CD4-positive, CD25-positive, alpha-beta regulatory T cell (primary cell): ENCODE measurements at regions not wholly inside any gene's neighbourhood (a gene's known extent, or its start where the extent isn't known, plus 50 kb on each side); places are given as distances from the start of the nearest gene placed in this dataset.
"Not testable (repeated sequence)": the region's sequence is repeated elsewhere in the genome, so short reads cannot be mapped to it uniquely, and the experiment has no call there.

Experiments
- ATAC-seq, 2 donors: fragments of 150-1000 bp; cut with Tn5 transposase; one replicate each; pipeline ENCODE4 v1.10.0; 2021; ENCODE audit warnings: low read depth in 2 of 2, moderate number of reproducible peaks in 2 of 2, moderate library complexity in 1 of 2
- DNase-seq, 3 donors: peaks; one replicate each; pipeline versions ENCODE4 v3.0.0 to v3.0.0-alpha.2; 2012 to 2022; ENCODE audit warnings: mixed read lengths in 1 of 3
- H3K27ac ChIP-seq: one replicate; pipeline ENCODE4 v1.7.0; 2013; ENCODE audit warnings: mild to moderate bottlenecking, low read length; ENCODE audit not compliant: insufficient read depth, poor library complexity, severe bottlenecking
- H3K27me3 ChIP-seq: one replicate; pipeline ENCODE4 v1.7.0; 2013; ENCODE audit warnings: low read length; ENCODE audit not compliant: control insufficient read depth, insufficient read depth
- H3K36me3 ChIP-seq: one replicate; pipeline ENCODE4 v1.7.0; 2013; ENCODE audit warnings: mild to moderate bottlenecking, low read length, moderate library complexity; ENCODE audit not compliant: control insufficient read depth, insufficient read depth
- H3K4me1 ChIP-seq: 2 replicates; pipeline ENCODE4 v1.7.0; 2013; ENCODE audit warnings: mild to moderate bottlenecking, low read length; ENCODE audit not compliant: insufficient read depth, control insufficient read depth, poor library complexity, severe bottlenecking
- H3K4me3 ChIP-seq: one replicate; pipeline ENCODE4 v1.7.0; 2013; ENCODE audit warnings: low read depth, mild to moderate bottlenecking, low read length, moderate library complexity
- H3K9me3 ChIP-seq, 2 experiments: 1 replicate in 1 of 2; 2 replicates in 1 of 2; pipeline ENCODE4 v1.7.0; 2013; ENCODE audit warnings: low read length in 2 of 2, mild to moderate bottlenecking in 1 of 2, moderate library complexity in 1 of 2; ENCODE audit not compliant: control insufficient read depth in 2 of 2
- H3K27ac Mint-ChIP-seq, 3 donors: one replicate each; pipeline ENCODE4 v1.8.0; 2020 to 2022; ENCODE audit warnings: mild to moderate bottlenecking in 3 of 3, mixed read lengths in 3 of 3, moderate library complexity in 2 of 3
- H3K27me3 Mint-ChIP-seq: one replicate; pipeline ENCODE4 v1.8.0; 2022; ENCODE audit warnings: mild to moderate bottlenecking, mixed read lengths
- H3K36me3 Mint-ChIP-seq: one replicate; pipeline ENCODE4 v1.8.0; 2020; ENCODE audit warnings: mixed read lengths
- H3K4me1 Mint-ChIP-seq, 4 donors: one replicate each; pipeline ENCODE4 v1.8.0; 2020 to 2022; ENCODE audit warnings: mixed read lengths in 4 of 4, mild to moderate bottlenecking in 1 of 4
- H3K4me3 Mint-ChIP-seq, 4 donors: one replicate each; pipeline ENCODE4 v1.8.0; 2020 to 2022; ENCODE audit warnings: mild to moderate bottlenecking in 4 of 4, mixed read lengths in 4 of 4, moderate library complexity in 3 of 4
- H3K9me3 Mint-ChIP-seq, 7 donors: one replicate each; pipeline ENCODE4 v1.8.0; 2020 to 2022; ENCODE audit warnings: mixed read lengths in 7 of 7, mild to moderate bottlenecking in 3 of 7, moderate library complexity in 2 of 7

- peaks cover 0 to 2% (median 0%) of the 10 kb centered on the region in 7 donors for H3K9me3 Mint-ChIP-seq
- ATAC-seq (no peak), DNase-seq (no peak)
- H3K4me3 Mint-ChIP-seq = no peak overlapping the region
- H3K4me1 ChIP-seq = no peaks in the 10 kb centered on the region
- H3K9me3 ChIP-seq = no peaks in the 10 kb centered on the region
- no peak overlapping the region for H3K27ac ChIP-seq
- no peaks in the 10 kb centered on the region for H3K36me3 Mint-ChIP-seq
- H3K36me3 ChIP-seq = no peaks in the 10 kb centered on the region
- no peaks in the 10 kb centered on the region for H3K4me1 Mint-ChIP-seq
- no peaks in the 10 kb centered on the region for H3K27me3 ChIP-seq
- H3K27ac Mint-ChIP-seq = no peak overlapping the region
- no peaks in the 10 kb centered on the region for H3K27me3 Mint-ChIP-seq
- no peak overlapping the region for H3K4me3 ChIP-seq
These were observed 799.3 kb upstream of the ACO1 start for GRCh38 chr9:31585158-31585557.

DNA sequence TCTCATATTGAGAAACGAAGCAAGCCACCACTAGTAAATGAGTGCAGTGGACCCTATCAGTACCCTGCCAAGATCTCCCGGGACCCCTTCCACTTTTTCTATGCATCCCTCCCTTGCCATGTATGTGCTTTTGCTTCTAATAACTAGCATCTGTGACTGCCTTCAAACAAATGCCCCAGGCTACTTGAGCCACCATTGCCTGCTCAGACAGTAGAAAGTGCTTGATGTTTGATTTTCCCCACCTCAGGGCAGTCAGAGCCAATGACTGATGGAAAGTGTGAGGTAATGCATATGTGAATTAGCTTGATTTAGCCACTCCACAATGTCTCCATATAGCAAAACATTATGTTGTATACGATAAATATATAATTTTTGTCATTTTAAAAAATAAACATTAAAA is 797.3 kb upstream of the ACO1 start:
- Histone ChIP-seq H3K36me3 (no peaks in the 10 kb centered on the region), H3K27ac (no peak overlapping the region), H3K4me3 (no peak overlapping the region), H3K9me3 (no peaks in the 10 kb centered on the region), H3K27me3 (no peaks in the 10 kb centered on the region), H3K4me1 (no peaks in the 10 kb centered on the region)
- Mint-ChIP-seq H3K4me3 (no peak overlapping the region), H3K27me3 (no peaks in the 10 kb centered on the region), H3K9me3 (peaks cover 0 to 2% (median 0%) of the 10 kb centered on the region in 7 donors), H3K27ac (no peak overlapping the region), H3K36me3 (no peaks in the 10 kb centered on the region), H3K4me1 (no peaks in the 10 kb centered on the region)
- no peak for ATAC-seq
- DNase-seq = no peak

GRCh38 chr9:31588006-31588405 is 796.4 kb upstream of the ACO1 start:
- Mint-ChIP-seq H3K36me3 (no peaks in the 10 kb centered on the region), H3K9me3 (peaks cover 0 to 2% (median 0%) of the 10 kb centered on the region in 7 donors), H3K4me3 (no peak overlapping the region), H3K27ac (no peak overlapping the region), H3K4me1 (no peaks in the 10 kb centered on the region), H3K27me3 (no peaks in the 10 kb centered on the region)
- Histone ChIP-seq H3K27me3 (no peaks in the 10 kb centered on the region), H3K4me3 (no peak overlapping the region), H3K9me3 (no peaks in the 10 kb centered on the region), H3K36me3 (no peaks in the 10 kb centered on the region), H3K4me1 (no peaks in the 10 kb centered on the region), H3K27ac (no peak overlapping the region)
- DNase-seq (no peak), ATAC-seq (no peak)

DNA sequence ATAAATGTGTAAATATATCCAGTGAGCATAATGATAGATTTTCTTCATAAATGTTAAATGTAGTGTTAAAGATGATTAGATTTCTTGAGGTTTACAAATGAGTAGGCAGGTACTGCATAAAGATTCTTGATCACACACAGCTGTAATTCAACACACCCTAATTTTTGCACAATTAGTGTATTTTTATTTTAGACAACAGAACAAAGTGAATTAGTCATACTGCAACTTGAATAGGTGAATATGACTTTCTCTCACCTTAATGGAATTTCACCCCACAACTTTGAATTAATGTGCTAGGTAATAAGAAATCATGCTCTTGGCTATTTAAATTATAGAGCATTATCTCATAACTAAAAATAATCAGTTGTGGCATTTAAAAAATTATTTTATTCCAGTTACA is 795.7 kb upstream of the ACO1 start:
- Mint-ChIP-seq H3K4me3 (no peak overlapping the region), H3K4me1 (no peaks in the 10 kb centered on the region), H3K36me3 (no peaks in the 10 kb centered on the region), H3K9me3 (no peaks in the 10 kb centered on the region), H3K27me3 (no peaks in the 10 kb centered on the region), H3K27ac (peak overlapping the region in 1 of 3 donors; percentile 53)
- no peaks in the 10 kb centered on the region for H3K9me3 ChIP-seq
- no peak overlapping the region for H3K4me3 ChIP-seq
- H3K36me3 ChIP-seq = no peaks in the 10 kb centered on the region
- H3K4me1 ChIP-seq = no peaks in the 10 kb centered on the region
- no peaks in the 10 kb centered on the region for H3K27me3 ChIP-seq
- H3K27ac ChIP-seq = no peak overlapping the region
- DNase-seq (no peak), ATAC-seq (no peak)

- ATAC-seq = no peak
- H3K27me3 Mint-ChIP-seq = no peaks in the 10 kb centered on the region
These were observed 794.4 kb upstream of the ACO1 start for GRCh38 chr9:31590091-31590490.

GRCh38 chr9:31597086-31597485 is 787.4 kb upstream of the ACO1 start:
- not testable (repeated sequence) for H3K9me3 Mint-ChIP-seq, H3K27me3 Mint-ChIP-seq, H3K27ac ChIP-seq, H3K27ac Mint-ChIP-seq, ATAC-seq, H3K9me3 ChIP-seq, H3K4me3 Mint-ChIP-seq, H3K4me1 ChIP-seq, H3K27me3 ChIP-seq, DNase-seq, H3K36me3 Mint-ChIP-seq, H3K4me3 ChIP-seq, H3K36me3 ChIP-seq
- H3K4me1 Mint-ChIP-seq = peaks cover 5 to 14% (median 6%) of the 10 kb centered on the region in 4 donors

More at GRCh38 chr9:31590091-31590490, 794.4 kb upstream of the ACO1 start:
- Histone ChIP-seq H3K4me1 (no peaks in the 10 kb centered on the region), H3K36me3 (no peaks in the 10 kb centered on the region), H3K27ac (no peak overlapping the region), H3K27me3 (no peaks in the 10 kb centered on the region), H3K9me3 (no peaks in the 10 kb centered on the region), H3K4me3 (no peak overlapping the region)
- Mint-ChIP-seq H3K36me3 (no peaks in the 10 kb centered on the region), H3K27ac (no peak overlapping the region), H3K9me3 (no peaks in the 10 kb centered on the region), H3K4me3 (no peak overlapping the region), H3K4me1 (no peaks in the 10 kb centered on the region)
- DNase-seq = no peak

DNA sequence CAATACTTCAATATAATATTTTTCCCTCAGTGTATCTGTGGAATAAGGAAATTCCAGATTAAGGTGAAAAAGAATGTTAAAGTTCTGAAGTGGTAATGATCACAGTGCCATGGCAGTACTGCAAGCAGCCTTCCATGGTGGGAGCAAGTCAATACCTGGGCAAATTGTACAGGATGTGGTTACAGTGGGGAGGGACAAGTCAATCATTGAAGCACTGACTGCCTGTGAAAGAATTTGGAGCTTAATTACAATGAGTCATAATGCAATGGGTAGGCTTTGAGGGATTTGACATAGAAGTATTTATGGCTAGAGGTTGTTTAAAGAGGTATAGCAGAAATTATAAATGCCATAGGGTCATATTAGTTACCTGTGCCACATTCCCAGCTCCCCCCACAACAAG is 786.5 kb upstream of the ACO1 start:
- H3K27ac Mint-ChIP-seq = no peak overlapping the region
- Histone ChIP-seq H3K27ac (no peak overlapping the region), H3K27me3 (no peaks in the 10 kb centered on the region), H3K9me3 (no peaks in the 10 kb centered on the region), H3K36me3 (no peaks in the 10 kb centered on the region), H3K4me1 (peaks cover 4% of the 10 kb centered on the region), H3K4me3 (no peak overlapping the region)
- H3K36me3 Mint-ChIP-seq = no peaks in the 10 kb centered on the region
- H3K27me3 Mint-ChIP-seq = no peaks in the 10 kb centered on the region
- H3K9me3 Mint-ChIP-seq = no peaks in the 10 kb centered on the region
- H3K4me1 Mint-ChIP-seq = peaks cover 5 to 14% (median 6%) of the 10 kb centered on the region in 4 donors
- ATAC-seq = peak; percentile 84
- peak in 2 of 3 donors; percentile 45 to 46 for DNase-seq
- peak overlapping the region in 1 of 4 donors; percentile 29 for H3K4me3 Mint-ChIP-seq

DNA sequence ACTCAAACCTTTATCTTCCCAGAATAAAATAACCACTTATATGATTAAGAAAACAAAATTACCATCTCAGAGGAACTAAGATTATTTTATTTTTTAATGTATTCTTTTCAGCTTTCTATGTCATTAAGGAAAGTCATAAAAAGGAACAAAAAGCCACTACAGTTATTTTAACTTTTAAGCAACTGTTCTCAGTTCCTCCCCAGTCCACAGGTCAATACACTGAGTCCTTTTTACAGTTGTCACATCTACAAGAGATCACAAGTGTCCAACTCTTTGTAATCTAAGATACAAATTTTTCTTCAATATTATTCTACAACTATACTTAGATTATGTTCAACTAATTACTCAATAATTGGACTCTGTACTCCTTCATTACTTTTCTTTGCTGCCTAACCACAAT is 782.8 kb upstream of the ACO1 start:
- Histone ChIP-seq H3K4me1 (peaks cover 4% of the 10 kb centered on the region), H3K27ac (no peak overlapping the region), H3K4me3 (no peak overlapping the region), H3K36me3 (no peaks in the 10 kb centered on the region), H3K27me3 (no peaks in the 10 kb centered on the region), H3K9me3 (no peaks in the 10 kb centered on the region)
- Mint-ChIP-seq H3K27me3 (no peaks in the 10 kb centered on the region), H3K4me1 (peaks cover 5 to 14% (median 7%) of the 10 kb centered on the region in 4 donors), H3K9me3 (peaks cover 0 to 1% (median 0%) of the 10 kb centered on the region in 7 donors), H3K27ac (no peak overlapping the region), H3K4me3 (no peak overlapping the region), H3K36me3 (no peaks in the 10 kb centered on the region)
- DNase-seq = no peak
- no peak for ATAC-seq
